Caco-2 (cell line): ENCODE measurements at regions not wholly inside any gene's neighbourhood (a gene's known extent, or its start where the extent isn't known, plus 50 kb on each side); places are given as distances from the start of the nearest gene placed in this dataset.
"Not testable (repeated sequence)": the region's sequence is repeated elsewhere in the genome, so short reads cannot be mapped to it uniquely, and the experiment has no call there.

Experiments
- BruUV-seq: library from RNA; stranded (reverse); fragments of 400-500 nt; replicated peaks from 2 replicates; lab custom pipeline; 2021; lab: Mats Ljungman, UMichigan
- CTCF ChIA-PET: fragments of 300-600 bp; sonication (Branson Sonifier 250); formaldehyde crosslinking; loops from one replicate; lab custom pipeline; 2022; ENCODE audit warnings: antibody characterized with exemption; lab: Charles Lee
- POLR2A ChIA-PET: fragments of 300-600 bp; sonication (Branson Sonifier 250); formaldehyde crosslinking; loops from one replicate; lab custom pipeline; 2022; ENCODE audit warnings: antibody characterized with exemption; lab: Charles Lee
- DNase-seq, 2 experiments: peaks; one replicate each; pipeline versions ENCODE4 v3.0.0 to v3.0.0-alpha.2; 2020 to 2022
- H3K27me3 ChIP-seq: replicated peaks from 2 replicates; pipeline ENCODE4 v1.6.0; 2011; ENCODE audit warnings: low read length; ENCODE audit not compliant: control insufficient read depth, insufficient read depth
- H3K36me3 ChIP-seq: 2 replicates; pipeline ENCODE4 v1.5.1; 2011; ENCODE audit warnings: low read length; ENCODE audit not compliant: control insufficient read depth, insufficient read depth
- H3K4me1 ChIP-seq: fragments of 250-450 bp; sonication (Bioruptor Pico); 2 replicates; pipeline ENCODE4 v1.5.1; 2020; ENCODE audit warnings: mild to moderate bottlenecking
- H3K4me3 ChIP-seq: 2 replicates; pipeline ENCODE4 v1.5.1; 2011; ENCODE audit warnings: low read depth, mild to moderate bottlenecking, control low read depth, low read length
- H3K9me3 ChIP-seq: fragments of 250-450 bp; sonication (Bioruptor Pico); 2 replicates; pipeline ENCODE4 v1.5.1; 2020; ENCODE audit warnings: mild to moderate bottlenecking, moderate library complexity
- H3K27ac Mint-ChIP-seq: one replicate; pipeline ENCODE4 v1.8.0; 2022; ENCODE audit warnings: mixed read lengths; ENCODE audit not compliant: unreplicated experiment
- H3K27me3 Mint-ChIP-seq: one replicate; pipeline ENCODE4 v1.8.0; 2022; ENCODE audit warnings: mixed read lengths; ENCODE audit not compliant: insufficient read depth, unreplicated experiment
- H3K36me3 Mint-ChIP-seq: one replicate; pipeline ENCODE4 v1.8.0; 2022; ENCODE audit warnings: mild to moderate bottlenecking, mixed read lengths; ENCODE audit not compliant: insufficient read depth, unreplicated experiment
- H3K4me1 Mint-ChIP-seq: one replicate; pipeline ENCODE4 v1.8.0; 2022; ENCODE audit warnings: low read depth, mixed read lengths; ENCODE audit not compliant: unreplicated experiment
- H3K4me3 Mint-ChIP-seq: one replicate; pipeline ENCODE4 v1.8.0; 2022; ENCODE audit warnings: mild to moderate bottlenecking, moderate library complexity, mixed read lengths; ENCODE audit not compliant: unreplicated experiment
- H3K9me3 Mint-ChIP-seq: one replicate; pipeline ENCODE4 v1.8.0; 2022; ENCODE audit warnings: mixed read lengths; ENCODE audit not compliant: unreplicated experiment
- intact Hi-C: fragments of 100-400 bp; cut with micrococcal nuclease; formaldehyde crosslinking; loops from one replicate; pipeline ENCODE4 v1.10.0; 2022; ENCODE audit not compliant: unreplicated experiment
- TF ChIP-seq, protein P1 (sequence below), 2 experiments: fragments of 200-600 bp in 1 of 2; IDR thresholded peaks; 1 replicate in 1 of 2; 2 replicates in 1 of 2; pipeline versions ENCODE4 v1.5.1 to v1.8.0; 2011 to 2022; ENCODE audit warnings: antibody characterized with exemption in 1 of 2, control low read depth in 1 of 2, inconsistent platforms in 1 of 2, low read depth in 1 of 2, low read length in 1 of 2, mild to moderate bottlenecking in 1 of 2, moderate library complexity in 1 of 2; ENCODE audit not compliant: insufficient read depth in 1 of 2, severe bottlenecking in 1 of 2, unreplicated experiment in 1 of 2

- Mint-ChIP-seq H3K36me3 (peaks cover 8% of the 10 kb centered on the region), H3K27me3 (no peaks in the 10 kb centered on the region), H3K27ac (no peak overlapping the region), H3K4me1 (peaks cover 10% of the 10 kb centered on the region), H3K9me3 (peaks cover 19% of the 10 kb centered on the region), H3K4me3 (no peak overlapping the region)
- H3K4me3 ChIP-seq, result no peak overlapping the region
- no peaks in the 10 kb centered on the region for H3K27me3 ChIP-seq
- DNase-seq, result no peak
- CTCF ChIA-PET, result no interaction called here
- H3K36me3 ChIP-seq, result no peaks in the 10 kb centered on the region
- peaks cover 17% of the 10 kb centered on the region for H3K4me1 ChIP-seq
- TF ChIP-seq, protein P1, sequence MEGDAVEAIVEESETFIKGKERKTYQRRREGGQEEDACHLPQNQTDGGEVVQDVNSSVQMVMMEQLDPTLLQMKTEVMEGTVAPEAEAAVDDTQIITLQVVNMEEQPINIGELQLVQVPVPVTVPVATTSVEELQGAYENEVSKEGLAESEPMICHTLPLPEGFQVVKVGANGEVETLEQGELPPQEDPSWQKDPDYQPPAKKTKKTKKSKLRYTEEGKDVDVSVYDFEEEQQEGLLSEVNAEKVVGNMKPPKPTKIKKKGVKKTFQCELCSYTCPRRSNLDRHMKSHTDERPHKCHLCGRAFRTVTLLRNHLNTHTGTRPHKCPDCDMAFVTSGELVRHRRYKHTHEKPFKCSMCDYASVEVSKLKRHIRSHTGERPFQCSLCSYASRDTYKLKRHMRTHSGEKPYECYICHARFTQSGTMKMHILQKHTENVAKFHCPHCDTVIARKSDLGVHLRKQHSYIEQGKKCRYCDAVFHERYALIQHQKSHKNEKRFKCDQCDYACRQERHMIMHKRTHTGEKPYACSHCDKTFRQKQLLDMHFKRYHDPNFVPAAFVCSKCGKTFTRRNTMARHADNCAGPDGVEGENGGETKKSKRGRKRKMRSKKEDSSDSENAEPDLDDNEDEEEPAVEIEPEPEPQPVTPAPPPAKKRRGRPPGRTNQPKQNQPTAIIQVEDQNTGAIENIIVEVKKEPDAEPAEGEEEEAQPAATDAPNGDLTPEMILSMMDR (IDR thresholded peaks at IDR 0.05; ENCODE audit: insufficient read depth in 1 of 2, low read depth in 1 of 2, low read length in 1 of 2, severe bottlenecking in 1 of 2, unreplicated experiment in 1 of 2), result no peak
- no TSS peak for BruUV-seq
- peaks cover 17% of the 10 kb centered on the region; the same call in 1 of the 2 replicates for H3K9me3 ChIP-seq
- POLR2A ChIA-PET, result interaction anchor here (0.6 kb wide), 1 partner anchor 361 kb away, joined by 3 read pairs; no protein-coding TSS in a partner anchor
- intact Hi-C loops, result no loop called here
Measured at GRCh38 chr16:10261077-10261476, 78.8 kb upstream of the GRIN2A start.

- BruUV-seq, DNase-seq, H3K36me3 ChIP-seq, H3K27me3 Mint-ChIP-seq, CTCF ChIA-PET, H3K4me1 Mint-ChIP-seq, H3K4me3 Mint-ChIP-seq, H3K27ac Mint-ChIP-seq, H3K4me3 ChIP-seq, H3K27me3 ChIP-seq, H3K36me3 Mint-ChIP-seq, POLR2A ChIA-PET, intact Hi-C loops: not testable (repeated sequence)
- Histone ChIP-seq H3K4me1 (peaks cover 17% of the 10 kb centered on the region), H3K9me3 (peaks cover 17% of the 10 kb centered on the region; the same call in 1 of the 2 replicates)
- peaks cover 14% of the 10 kb centered on the region for H3K9me3 Mint-ChIP-seq
Measured at GRCh38 chr16:10261526-10261925, 79.3 kb upstream of the GRIN2A start.

DNA sequence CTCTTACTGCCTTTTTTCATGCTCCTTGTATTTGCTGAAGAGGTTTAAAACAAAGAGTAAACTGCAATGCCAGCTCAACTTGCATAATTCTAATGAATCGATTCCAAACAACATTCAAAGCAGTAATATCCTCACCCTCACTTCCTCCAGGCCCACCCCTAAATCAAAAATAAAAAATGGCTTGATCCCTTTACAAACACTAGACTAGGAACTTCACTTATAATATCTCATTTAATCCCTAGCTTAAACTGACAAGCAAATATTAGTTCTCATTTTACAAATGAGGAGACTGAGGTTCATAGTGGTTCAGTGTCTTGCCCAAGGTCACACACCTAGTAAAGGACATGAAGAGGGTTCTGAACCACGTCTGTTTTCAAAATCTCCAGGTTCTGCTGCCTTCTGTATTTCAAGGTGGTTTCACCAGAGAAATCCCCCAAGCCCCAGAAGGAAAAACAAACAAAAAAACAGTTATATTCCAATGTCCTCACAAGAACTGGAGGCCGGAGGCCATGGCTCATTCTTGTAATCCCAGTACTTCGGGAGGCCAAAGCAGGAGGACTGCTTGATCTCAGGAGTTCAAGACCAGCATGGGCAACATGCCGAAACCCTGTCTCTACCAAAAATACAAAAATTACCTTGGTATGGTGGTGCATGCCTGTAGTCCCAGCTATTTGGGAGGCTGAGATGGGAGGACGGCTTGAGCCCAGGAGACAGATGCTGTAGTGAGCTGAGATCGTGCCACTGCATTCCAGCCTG is 80.3 kb upstream of the GRIN2A start:
- peaks cover 6% of the 10 kb centered on the region for H3K36me3 Mint-ChIP-seq
- intact Hi-C loops, result no loop called here
- no peaks in the 10 kb centered on the region for H3K27me3 Mint-ChIP-seq
- H3K4me3 ChIP-seq, result no peak overlapping the region
- TF ChIP-seq, protein P1 (IDR thresholded peaks at IDR 0.05; ENCODE audit: insufficient read depth in 1 of 2, low read depth in 1 of 2, low read length in 1 of 2, severe bottlenecking in 1 of 2, unreplicated experiment in 1 of 2), result no peak
- H3K27ac Mint-ChIP-seq, result no peak overlapping the region
- no peaks in the 10 kb centered on the region for H3K36me3 ChIP-seq
- no peak for DNase-seq
- no peaks in the 10 kb centered on the region for H3K27me3 ChIP-seq
- POLR2A ChIA-PET, result no interaction called here
- H3K4me3 Mint-ChIP-seq, result no peak overlapping the region
- H3K4me1 Mint-ChIP-seq, result no peaks in the 10 kb centered on the region
- BruUV-seq, result no TSS peak
- peaks cover 10% of the 10 kb centered on the region for H3K4me1 ChIP-seq
- CTCF ChIA-PET, result no interaction called here
- peaks cover 12% of the 10 kb centered on the region for H3K9me3 Mint-ChIP-seq
- peaks cover 14% of the 10 kb centered on the region; the same call in 1 of the 2 replicates for H3K9me3 ChIP-seq
